LNCaP clone FGC (cell line): ENCODE measurements at regions not wholly inside any gene's neighbourhood (a gene's known extent, or its start where the extent isn't known, plus 50 kb on each side); places are given as distances from the start of the nearest gene placed in this dataset.

Experiments
- DNase-seq: peaks from one replicate; pipeline ENCODE4 v3.0.0-alpha.2; 2011; ENCODE audit warnings: low read depth
- H3K4me3 ChIP-seq: 2 replicates; pipeline ENCODE4 v1.5.1; 2011; ENCODE audit warnings: mild to moderate bottlenecking, low read depth, low read length, control low read depth
- TF ChIP-seq, protein P1 (sequence below): IDR thresholded peaks from 2 replicates; pipeline ENCODE4 v1.5.1; 2012; ENCODE audit warnings: mild to moderate bottlenecking; ENCODE audit not compliant: control insufficient read depth, insufficient read depth; ENCODE audit errors: extremely low read depth

GRCh38 chr4:101501421-101501820, 154.1 kb upstream of the PPP3CA start:
- DNase-seq, result no peak
- no peak overlapping the region for H3K4me3 ChIP-seq
- TF ChIP-seq, protein P1, sequence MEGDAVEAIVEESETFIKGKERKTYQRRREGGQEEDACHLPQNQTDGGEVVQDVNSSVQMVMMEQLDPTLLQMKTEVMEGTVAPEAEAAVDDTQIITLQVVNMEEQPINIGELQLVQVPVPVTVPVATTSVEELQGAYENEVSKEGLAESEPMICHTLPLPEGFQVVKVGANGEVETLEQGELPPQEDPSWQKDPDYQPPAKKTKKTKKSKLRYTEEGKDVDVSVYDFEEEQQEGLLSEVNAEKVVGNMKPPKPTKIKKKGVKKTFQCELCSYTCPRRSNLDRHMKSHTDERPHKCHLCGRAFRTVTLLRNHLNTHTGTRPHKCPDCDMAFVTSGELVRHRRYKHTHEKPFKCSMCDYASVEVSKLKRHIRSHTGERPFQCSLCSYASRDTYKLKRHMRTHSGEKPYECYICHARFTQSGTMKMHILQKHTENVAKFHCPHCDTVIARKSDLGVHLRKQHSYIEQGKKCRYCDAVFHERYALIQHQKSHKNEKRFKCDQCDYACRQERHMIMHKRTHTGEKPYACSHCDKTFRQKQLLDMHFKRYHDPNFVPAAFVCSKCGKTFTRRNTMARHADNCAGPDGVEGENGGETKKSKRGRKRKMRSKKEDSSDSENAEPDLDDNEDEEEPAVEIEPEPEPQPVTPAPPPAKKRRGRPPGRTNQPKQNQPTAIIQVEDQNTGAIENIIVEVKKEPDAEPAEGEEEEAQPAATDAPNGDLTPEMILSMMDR, result no peak

DNA sequence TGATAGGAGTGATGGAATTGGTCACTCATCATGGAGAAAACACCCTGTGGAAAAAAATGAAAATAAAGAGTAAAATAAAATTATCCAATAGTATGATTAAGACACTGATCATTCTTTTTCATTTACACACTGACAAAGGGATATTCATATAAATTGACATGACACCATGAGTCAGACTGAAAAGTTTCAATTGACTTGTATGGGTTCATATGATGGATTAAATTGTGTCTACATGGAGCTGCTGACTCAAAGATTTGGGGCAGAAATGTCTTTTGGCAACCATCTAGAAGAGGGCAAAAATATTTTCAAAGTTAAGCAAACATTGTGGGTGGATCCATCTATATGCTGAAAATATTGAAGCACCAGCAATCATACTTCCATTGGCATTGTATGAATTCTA, 153.4 kb upstream of the PPP3CA start:
- TF ChIP-seq, protein P1, result no peak
- no peak for DNase-seq

GRCh38 chr4:101475246-101475645, 127.9 kb upstream of the PPP3CA start:
- TF ChIP-seq, protein P1, result no peak
- no peak overlapping the region for H3K4me3 ChIP-seq
- no peak for DNase-seq

More for the DNA sequence above, 153.4 kb upstream of the PPP3CA start:
- no peak overlapping the region for H3K4me3 ChIP-seq

GRCh38 chr4:101471201-101471600, 123.9 kb upstream of the PPP3CA start:
- TF ChIP-seq, protein P1, result no peak

GRCh38 chr4:101464596-101464995, 117.3 kb upstream of the PPP3CA start:
- DNase-seq, result peak; percentile 52
- no peak overlapping the region for H3K4me3 ChIP-seq
- TF ChIP-seq, protein P1, result no peak

More at GRCh38 chr4:101471201-101471600, 123.9 kb upstream of the PPP3CA start:
- no peak overlapping the region for H3K4me3 ChIP-seq
- no peak for DNase-seq

DNA sequence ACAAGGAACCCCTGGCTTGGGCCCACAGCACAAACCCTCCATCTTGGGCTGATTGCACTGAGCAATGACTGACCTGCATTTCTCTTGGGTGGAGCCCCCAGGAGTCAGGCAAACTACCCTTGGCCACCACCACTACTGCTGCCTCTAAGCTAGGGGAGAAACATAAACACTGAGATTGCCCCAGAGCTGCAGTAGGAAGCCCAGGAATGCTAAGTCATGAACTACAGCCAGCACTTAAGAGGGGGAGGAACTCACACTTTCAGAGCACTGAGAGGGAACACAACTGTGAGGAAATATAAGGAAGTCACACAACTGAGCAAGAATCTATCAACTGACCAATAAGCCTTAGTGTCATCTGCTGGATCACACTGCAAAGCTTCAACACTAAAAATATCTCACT, 111.6 kb upstream of the PPP3CA start:
- TF ChIP-seq, protein P1, result no peak
- no peak for DNase-seq
- no peak overlapping the region for H3K4me3 ChIP-seq

DNA sequence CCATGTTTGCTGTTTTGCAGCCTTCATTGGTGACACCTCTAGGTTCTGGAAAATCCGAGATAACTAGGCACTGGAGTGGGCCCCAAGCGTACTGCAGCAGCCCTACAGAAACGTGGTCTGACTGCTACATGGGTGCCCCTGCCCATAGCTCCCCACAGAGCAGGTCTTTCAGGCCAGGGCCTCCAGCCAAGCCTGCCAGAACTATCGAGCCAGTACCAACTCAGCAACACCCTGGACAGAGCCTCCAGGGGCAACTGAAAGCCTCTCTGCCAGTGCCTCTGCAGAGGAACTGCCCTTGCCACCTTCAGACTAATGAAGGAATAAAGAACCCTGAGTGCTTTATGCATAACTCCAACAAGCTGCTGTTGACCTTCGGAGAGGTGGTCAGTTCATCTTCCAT, 111.1 kb upstream of the PPP3CA start:
- H3K4me3 ChIP-seq, result no peak overlapping the region
- DNase-seq, result no peak
- TF ChIP-seq, protein P1, result no peak
